ENCODE measurements at regions not wholly inside any gene's neighbourhood (a gene's known extent, or its start where the extent isn't known, plus 50 kb on each side); places are given as distances from the start of the nearest gene placed in this dataset.
"Not testable (repeated sequence)": the region's sequence is repeated elsewhere in the genome, so short reads cannot be mapped to it uniquely, and the experiment has no call there.

GRCh38 chr18:42334931-42335330 is 379.9 kb downstream of the PIK3C3 start:
- no peak for DNase-seq

GRCh38 chr18:42336139-42336538 is 381.1 kb downstream of the PIK3C3 start:
- no peak for DNase-seq

GRCh38 chr18:42337337-42337736 is 382.3 kb downstream of the PIK3C3 start:
- not testable (repeated sequence) for DNase-seq

GRCh38 chr18:42338683-42339082 is 383.6 kb downstream of the PIK3C3 start:
- DNase-seq = no peak

GRCh38 chr18:42339372-42339771 is 384.3 kb downstream of the PIK3C3 start:
- no peak for DNase-seq

GRCh38 chr18:42340423-42341009 is 385.5 kb downstream of the PIK3C3 start:
- DNase-seq = no peak

- DNase-seq = no peak
Measured at GRCh38 chr18:42341423-42341822, 386.4 kb downstream of the PIK3C3 start.

- DNase-seq = no peak
Measured at GRCh38 chr18:42348722-42349121, 393.7 kb downstream of the PIK3C3 start.

- DNase-seq = no peak
Measured at GRCh38 chr18:42351455-42351854, 396.4 kb downstream of the PIK3C3 start.

GRCh38 chr18:42360716-42361115 is 405.7 kb downstream of the PIK3C3 start:
- no peak for DNase-seq

- DNase-seq = no peak
Measured at GRCh38 chr18:42363446-42364441, 408.7 kb downstream of the PIK3C3 start.

GRCh38 chr18:42364766-42365165 is 409.7 kb downstream of the PIK3C3 start:
- no peak for DNase-seq

GRCh38 chr18:42365591-42365990 is 410.6 kb downstream of the PIK3C3 start:
- DNase-seq = no peak

- no peak for DNase-seq
Measured at GRCh38 chr18:42373584-42373983, 418.6 kb downstream of the PIK3C3 start.

GRCh38 chr18:42374961-42375360 is 419.9 kb downstream of the PIK3C3 start:
- DNase-seq = no peak

GRCh38 chr18:42378854-42379253 is 423.8 kb downstream of the PIK3C3 start:
- DNase-seq = not testable (repeated sequence)

GRCh38 chr18:42381236-42381635 is 426.2 kb downstream of the PIK3C3 start:
- DNase-seq = not testable (repeated sequence)

GRCh38 chr18:42392416-42392815 is 437.4 kb downstream of the PIK3C3 start:
- DNase-seq = no peak

- DNase-seq = no peak
Measured at GRCh38 chr18:42392926-42393325, 437.9 kb downstream of the PIK3C3 start.

GRCh38 chr18:42394238-42394637 is 439.2 kb downstream of the PIK3C3 start:
- no peak for DNase-seq

GRCh38 chr18:42401131-42401673 is 446.2 kb downstream of the PIK3C3 start:
- no peak for DNase-seq

GRCh38 chr18:42404151-42404550 is 449.1 kb downstream of the PIK3C3 start:
- DNase-seq = no peak

GRCh38 chr18:42409005-42409404 is 454.0 kb downstream of the PIK3C3 start:
- DNase-seq = no peak

- no peak for DNase-seq
Measured at GRCh38 chr18:42412281-42412680, 457.2 kb downstream of the PIK3C3 start.
